Fibroblast of villous mesenchyme (primary cell): ENCODE measurements at regions not wholly inside any gene's neighbourhood (a gene's known extent, or its start where the extent isn't known, plus 50 kb on each side); places are given as distances from the start of the nearest gene placed in this dataset.

Experiments
- DNase-seq: peaks from one replicate; pipeline ENCODE4 v3.0.0-alpha.2; 2010; ENCODE audit warnings: low read depth
- H3K4me3 ChIP-seq: 2 replicates; pipeline ENCODE4 v1.5.1; 2011; ENCODE audit warnings: low read depth, mild to moderate bottlenecking, low read length
- CTCF ChIP-seq: IDR thresholded peaks from 2 replicates; pipeline ENCODE4 v1.5.1; 2012; ENCODE audit warnings: low read depth, mild to moderate bottlenecking, low read length; ENCODE audit not compliant: insufficient read depth

DNA sequence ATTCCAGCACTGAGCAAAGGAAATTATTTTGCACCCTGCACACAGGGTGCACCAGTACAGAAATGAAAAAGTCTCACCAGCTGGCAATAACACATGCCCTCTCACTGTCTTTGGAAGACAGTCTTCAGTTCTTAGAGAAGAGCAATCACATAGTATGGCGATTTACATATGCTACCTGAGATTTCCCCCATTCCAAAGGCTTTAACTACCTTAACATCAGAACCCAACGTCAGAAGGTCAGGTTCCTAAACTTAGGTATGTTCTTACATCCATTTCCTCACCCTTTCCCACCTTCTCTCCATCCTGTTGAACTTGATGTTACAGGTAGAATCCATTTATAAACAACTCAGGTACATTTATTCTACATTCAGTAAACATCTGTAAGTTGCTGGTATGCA is 167.8 kb downstream of the PAWR start:
- no peak for DNase-seq
- no peak overlapping the region for H3K4me3 ChIP-seq
- no peak for TF ChIP-seq CTCF

GRCh38 chr12:79522257-79522988 is 168.3 kb downstream of the PAWR start:
- no peak for TF ChIP-seq CTCF
- no peak overlapping the region for H3K4me3 ChIP-seq
- DNase-seq: no peak

- TF ChIP-seq CTCF: no peak
- DNase-seq: no peak
- no peak overlapping the region for H3K4me3 ChIP-seq
These were observed 169.2 kb downstream of the PAWR start for GRCh38 chr12:79521576-79521975.

GRCh38 chr12:79517363-79517762 is 173.4 kb downstream of the PAWR start:
- no peak for DNase-seq
- TF ChIP-seq CTCF: no peak

GRCh38 chr12:79515530-79515935 is 175.2 kb downstream of the PAWR start:
- TF ChIP-seq CTCF: no peak
- no peak overlapping the region for H3K4me3 ChIP-seq
- no peak for DNase-seq

More at GRCh38 chr12:79517363-79517762, 173.4 kb downstream of the PAWR start:
- H3K4me3 ChIP-seq: no peak overlapping the region

- TF ChIP-seq CTCF: no peak
- H3K4me3 ChIP-seq: no peak overlapping the region
- DNase-seq: peak; percentile 10
These were observed 175.8 kb downstream of the PAWR start for GRCh38 chr12:79514730-79515529.
